ENCODE measurements at regions not wholly inside any gene's neighbourhood (a gene's known extent, or its start where the extent isn't known, plus 50 kb on each side); places are given as distances from the start of the nearest gene placed in this dataset.
"Not testable (repeated sequence)": the region's sequence is repeated elsewhere in the genome, so short reads cannot be mapped to it uniquely, and the experiment has no call there.

DNA sequence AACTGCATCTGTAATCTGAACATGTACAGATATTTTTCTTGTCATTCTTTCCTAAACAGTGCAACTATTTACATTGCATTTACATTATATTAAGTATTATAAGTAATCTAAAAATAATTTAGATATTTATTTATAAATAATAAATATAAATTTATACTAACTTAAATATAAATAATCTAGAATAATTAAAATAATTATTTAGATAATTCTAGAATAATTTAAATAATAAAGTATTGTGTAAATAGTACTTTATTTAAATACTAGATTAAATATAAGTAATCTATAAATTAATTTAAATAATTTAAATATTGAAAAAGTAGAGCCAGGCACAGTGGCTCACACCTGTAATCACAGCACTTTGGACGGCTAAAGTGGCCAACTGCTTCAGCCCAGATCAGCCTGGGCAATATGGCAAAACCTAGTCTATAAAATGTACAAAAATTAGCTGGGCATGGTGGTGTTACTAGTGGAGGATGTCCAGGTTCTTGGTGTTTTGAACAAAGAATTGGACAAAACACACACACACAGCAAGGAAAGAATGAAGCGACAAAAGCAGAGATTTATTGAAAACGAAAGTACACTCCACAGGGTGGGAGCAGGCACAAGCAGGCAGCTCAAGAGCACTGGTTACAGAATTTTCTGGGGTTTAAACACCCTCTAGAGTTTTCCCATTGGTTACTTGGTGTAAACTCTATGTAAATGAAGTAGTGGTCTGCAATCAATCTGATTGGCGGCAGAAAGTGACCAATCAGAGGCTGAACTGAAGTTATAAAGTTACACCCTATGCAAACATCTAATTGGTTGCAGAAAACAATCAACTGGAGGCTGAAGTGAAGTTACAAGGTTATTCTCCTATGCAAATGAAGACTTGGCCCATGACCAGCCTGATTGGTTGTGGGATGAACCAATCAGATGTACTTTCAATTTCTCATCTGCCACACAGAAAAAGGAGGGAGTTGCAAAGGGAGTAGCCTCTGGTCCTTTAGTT is 100.2 kb upstream of the SP4 start:
- in situ Hi-C loops (cut with MboI; ENCODE audit: low pct_unique_long_range_greater_than_20kb, low sequenced_read_pairs): no loop called here
- DNase-seq: no peak

DNA sequence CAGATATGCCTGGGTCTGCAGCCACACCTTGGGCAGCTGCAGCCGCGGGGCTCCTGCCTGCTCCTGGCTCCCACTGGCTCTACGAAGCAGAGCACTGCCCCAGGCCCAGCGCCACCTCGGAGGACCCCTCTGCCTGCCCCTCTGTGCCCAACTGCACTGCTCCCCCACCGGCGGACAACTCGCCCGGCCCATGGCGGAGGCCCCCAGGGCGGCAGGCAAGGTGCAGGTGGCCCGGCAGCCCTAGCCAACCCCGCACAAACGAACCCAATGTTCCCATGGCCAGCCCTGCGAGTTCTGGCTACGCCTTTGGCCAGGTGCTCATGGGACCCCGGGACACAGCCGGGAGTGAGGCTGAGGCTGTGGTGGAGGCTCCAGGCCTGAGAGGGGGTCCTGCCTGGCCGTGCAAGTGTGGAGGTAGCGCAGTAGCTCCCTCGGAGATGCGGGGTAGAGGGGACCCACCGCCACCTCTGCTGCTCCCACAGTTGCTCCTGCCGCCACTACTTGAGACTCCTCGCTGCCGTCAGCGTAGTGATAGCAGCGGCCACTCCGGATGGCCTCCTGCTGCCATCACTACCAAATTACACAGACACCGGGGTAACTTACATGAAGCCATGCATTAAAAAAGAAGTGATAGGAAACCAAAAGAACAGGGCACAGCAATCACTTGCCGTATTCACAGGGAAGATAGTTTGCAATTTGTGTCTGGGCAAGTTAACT is 97.3 kb upstream of the SP4 start:
- in situ Hi-C loops (cut with MboI; ENCODE audit: low pct_unique_long_range_greater_than_20kb, low sequenced_read_pairs): no loop called here
- no peak for DNase-seq

DNA sequence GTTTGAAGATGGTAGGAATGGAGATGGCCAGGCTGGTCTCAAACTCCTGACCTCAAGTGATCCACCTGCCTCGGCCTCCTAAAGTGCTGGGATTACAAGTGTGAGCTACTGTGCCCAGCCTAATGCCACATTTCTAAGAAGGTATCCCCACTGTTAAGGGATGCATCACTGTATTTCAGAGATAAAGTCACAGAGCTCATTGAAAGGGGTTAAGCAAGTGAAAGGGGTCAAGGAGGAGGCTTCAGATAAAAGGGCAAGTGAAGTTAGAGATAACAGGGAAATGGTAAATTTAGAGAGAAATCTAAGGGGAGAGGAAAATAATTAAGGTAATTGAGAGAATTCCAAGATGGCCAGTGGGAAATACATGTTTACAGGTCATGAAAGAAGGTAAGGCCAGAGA is 93.0 kb upstream of the SP4 start:
- in situ Hi-C loops (cut with MboI; ENCODE audit: low pct_unique_long_range_greater_than_20kb, low sequenced_read_pairs): no loop called here
- DNase-seq: no peak

DNA sequence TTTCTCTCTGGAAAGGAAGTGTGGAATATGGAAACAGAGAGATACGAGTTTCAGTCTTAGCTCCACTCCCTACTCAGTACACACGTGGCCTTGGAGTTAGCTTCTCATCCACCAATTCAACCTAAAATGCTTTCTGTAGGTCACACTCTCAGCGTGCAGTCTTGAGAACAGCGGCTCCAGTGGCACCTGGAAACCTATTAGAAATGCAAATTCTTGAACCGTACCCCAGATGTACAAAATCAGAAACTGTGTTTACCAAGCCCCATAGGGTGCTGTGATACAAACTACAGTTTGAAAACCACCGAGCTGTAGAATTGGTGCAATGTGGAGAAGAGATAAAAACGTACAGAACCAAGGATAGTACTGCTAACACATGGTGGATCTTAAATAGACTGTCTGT is 91.1 kb upstream of the SP4 start:
- DNase-seq: no peak
- in situ Hi-C loops (cut with MboI; ENCODE audit: low pct_unique_long_range_greater_than_20kb, low sequenced_read_pairs): no loop called here

DNA sequence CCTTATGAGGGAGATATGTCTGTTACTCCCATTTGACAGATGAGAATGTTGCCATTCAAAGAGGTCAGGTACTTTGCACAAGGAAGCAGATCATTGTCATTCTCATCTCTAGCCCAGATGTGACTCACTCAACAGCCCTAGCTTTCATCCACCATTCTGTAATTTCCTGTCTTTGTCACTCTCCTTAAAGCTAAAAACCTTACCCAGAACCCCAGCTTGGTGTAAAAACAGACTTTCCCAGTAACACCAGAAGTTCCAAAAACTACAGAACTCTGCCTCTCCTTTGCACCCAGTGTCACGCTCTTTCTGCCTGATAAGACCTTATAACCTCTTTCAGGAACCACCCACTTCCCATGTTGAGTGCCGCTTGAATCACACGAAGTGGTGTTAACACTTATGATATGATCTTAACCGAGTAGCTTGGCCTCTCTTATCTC is 89.1 kb upstream of the SP4 start:
- DNase-seq: peak; percentile 76
- in situ Hi-C loops (cut with MboI; ENCODE audit: low pct_unique_long_range_greater_than_20kb, low sequenced_read_pairs): no loop called here

DNA sequence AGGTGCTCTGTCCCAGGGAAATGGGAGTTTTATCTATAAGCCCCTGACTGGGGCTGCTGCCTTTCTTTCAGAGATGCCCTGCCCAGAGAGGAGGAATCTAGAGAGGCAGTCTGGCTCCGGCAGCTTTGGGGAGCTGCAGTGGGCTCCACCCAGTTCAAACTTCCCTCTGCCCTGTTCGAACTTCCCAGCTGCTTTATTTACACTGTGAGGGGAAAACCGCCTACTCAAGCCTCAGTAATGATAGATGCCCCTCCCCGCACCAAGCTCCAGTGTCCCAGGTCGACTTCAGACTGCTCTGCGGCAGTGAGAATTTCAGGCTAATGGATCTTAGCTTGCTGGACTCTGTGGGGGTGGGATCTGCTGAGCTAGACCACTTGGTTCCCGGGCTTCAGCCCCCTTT is 83.0 kb upstream of the SP4 start:
- in situ Hi-C loops (cut with MboI; ENCODE audit: low pct_unique_long_range_greater_than_20kb, low sequenced_read_pairs); DNase-seq: not testable (repeated sequence)

DNA sequence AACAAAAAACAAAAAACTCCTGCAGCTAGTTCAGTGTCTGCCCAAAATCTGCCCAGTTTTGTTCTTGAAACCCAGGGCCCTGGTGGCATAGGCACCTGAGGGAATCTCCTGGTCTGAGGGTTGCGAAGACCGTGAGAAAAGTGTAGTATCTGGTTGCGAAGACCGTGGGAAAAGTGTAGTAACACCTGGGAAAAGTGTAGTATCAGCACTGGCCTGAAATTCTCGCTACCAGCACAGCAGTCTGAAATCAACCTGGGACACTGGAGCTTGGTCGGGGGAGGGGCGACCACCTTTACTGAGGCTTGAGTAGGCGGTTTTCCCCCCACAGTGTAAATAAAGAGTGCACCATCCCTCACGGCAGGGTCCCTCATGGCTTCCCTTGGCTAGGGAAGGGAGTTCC is 82.5 kb upstream of the SP4 start:
- DNase-seq: no peak
- in situ Hi-C loops (cut with MboI; ENCODE audit: low pct_unique_long_range_greater_than_20kb, low sequenced_read_pairs): no loop called here

DNA sequence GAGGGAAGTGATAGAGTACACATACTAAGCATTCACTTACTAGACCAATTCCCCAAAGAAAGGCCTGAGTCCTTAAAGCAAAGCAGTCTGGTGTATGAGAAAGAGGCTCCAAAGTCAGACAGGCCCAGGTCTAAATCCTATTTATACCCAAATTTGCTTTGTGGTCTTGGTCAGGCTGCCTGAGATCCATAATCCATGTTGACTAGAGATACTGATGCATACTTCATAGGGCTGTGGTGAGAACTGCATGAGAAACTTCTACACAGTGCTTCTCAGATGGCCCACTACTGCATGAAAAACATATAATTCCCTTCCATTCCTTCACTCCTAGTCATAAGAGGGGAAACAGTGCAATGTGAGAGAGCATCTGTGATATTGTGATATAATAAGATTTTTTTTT is 81.6 kb upstream of the SP4 start:
- DNase-seq: no peak

DNA sequence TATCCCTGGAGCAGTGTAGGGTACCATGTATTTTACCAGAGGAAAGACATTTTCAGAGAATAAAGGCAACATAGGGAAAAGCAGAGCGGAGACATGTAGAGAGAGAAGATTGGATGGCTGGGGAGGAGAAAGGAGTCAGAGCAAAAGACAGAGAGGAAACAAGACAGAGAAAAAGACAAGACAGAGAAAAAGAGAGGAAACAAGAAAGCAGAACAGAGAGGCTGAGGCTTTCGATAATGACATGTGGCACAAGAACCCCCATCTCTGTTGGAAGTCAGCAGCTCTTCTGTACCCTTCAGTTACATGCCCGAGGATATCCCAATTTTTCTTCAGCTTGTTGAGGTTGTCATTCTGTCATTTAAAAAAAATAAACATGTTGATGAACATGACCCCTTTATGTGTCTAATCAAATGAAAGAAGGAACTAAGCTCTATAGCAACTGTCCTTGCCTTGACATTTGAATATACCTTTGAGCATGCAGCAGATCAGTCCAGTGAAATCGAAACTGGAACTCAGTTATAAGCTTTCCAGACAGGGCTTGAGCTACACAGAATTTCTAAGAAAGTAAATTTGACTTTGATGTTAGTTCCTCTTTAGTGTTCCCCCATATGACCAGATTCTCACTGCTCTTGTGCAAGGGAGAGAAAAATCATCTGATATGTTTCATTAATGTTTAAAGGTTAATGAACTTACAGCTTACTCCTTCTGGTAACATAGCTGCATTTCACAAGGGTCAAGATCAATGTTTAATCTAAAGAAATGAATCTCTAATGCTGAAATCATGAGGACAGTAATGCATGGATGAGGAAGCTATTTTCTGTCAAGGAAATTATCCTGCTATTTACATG is 75.1 kb upstream of the SP4 start:
- in situ Hi-C loops (cut with MboI; ENCODE audit: low pct_unique_long_range_greater_than_20kb, low sequenced_read_pairs): no loop called here
- DNase-seq: peak; percentile 83

More for the DNA sequence above, 81.6 kb upstream of the SP4 start:
- in situ Hi-C loops (cut with MboI; ENCODE audit: low pct_unique_long_range_greater_than_20kb, low sequenced_read_pairs): no loop called here

DNA sequence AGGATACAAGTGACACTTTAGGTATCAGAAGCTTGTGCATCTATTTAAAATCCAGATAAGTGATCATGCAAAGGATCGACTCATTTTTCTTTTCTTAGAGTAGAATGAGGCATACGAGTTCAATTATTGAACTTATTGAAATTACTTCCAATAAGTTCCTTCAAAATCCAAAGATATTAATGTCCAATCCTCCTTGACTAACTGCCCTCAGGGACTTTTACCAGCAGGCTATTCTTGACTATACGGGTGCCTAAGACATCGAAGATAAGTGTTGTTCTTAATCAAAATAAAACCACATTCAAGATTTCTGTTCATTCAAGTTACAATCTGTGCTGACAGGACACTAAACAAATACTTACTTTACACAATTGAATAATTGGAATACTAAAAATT is 74.5 kb upstream of the SP4 start:
- in situ Hi-C loops (cut with MboI; ENCODE audit: low pct_unique_long_range_greater_than_20kb, low sequenced_read_pairs): no loop called here
- DNase-seq: no peak

DNA sequence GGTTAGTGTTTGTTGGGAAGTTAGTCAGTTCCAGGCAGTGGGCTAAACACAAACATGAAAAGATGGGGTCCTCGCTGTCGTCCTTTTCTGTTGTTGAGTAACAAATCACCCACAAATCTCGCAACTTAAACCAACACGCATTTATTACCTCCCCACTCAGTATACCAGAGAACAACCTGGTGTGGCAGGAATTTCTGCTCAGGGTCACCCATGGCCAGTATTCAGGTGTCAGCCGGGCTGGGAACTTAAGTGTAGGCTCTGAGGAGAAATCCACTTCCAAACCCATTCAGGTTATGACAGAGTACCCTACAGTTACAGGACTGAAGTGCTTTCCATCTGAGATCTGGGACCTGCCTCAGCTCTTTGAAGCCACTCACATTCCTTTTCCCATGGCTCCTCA is 73.6 kb upstream of the SP4 start:
- DNase-seq: no peak

DNA sequence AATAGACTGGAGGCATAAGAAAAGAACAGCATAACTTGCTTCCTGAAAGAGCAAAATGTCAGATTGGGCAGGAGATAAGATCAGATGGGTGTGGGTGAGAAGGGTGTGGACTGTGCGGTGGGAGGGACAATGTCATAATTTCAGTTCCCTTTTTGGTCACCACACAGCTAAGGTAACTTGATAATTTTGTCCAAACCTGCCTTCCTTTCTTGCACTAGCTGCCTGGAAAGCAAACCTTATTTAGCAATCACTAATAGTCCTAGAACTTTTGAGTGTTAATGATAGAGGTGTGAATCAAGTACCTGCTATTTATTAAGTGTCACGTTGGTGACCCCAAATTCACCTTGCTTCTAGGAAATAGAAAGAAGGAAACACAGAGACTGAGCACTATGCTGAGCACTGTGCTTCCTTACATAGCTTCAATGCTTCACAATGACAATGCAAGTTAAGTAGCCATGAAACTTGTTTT is 72.4 kb upstream of the SP4 start:
- in situ Hi-C loops (cut with MboI; ENCODE audit: low pct_unique_long_range_greater_than_20kb, low sequenced_read_pairs): no loop called here
- DNase-seq: peak; percentile 96

More for the DNA sequence above, 73.6 kb upstream of the SP4 start:
- in situ Hi-C loops (cut with MboI; ENCODE audit: low pct_unique_long_range_greater_than_20kb, low sequenced_read_pairs): no loop called here

DNA sequence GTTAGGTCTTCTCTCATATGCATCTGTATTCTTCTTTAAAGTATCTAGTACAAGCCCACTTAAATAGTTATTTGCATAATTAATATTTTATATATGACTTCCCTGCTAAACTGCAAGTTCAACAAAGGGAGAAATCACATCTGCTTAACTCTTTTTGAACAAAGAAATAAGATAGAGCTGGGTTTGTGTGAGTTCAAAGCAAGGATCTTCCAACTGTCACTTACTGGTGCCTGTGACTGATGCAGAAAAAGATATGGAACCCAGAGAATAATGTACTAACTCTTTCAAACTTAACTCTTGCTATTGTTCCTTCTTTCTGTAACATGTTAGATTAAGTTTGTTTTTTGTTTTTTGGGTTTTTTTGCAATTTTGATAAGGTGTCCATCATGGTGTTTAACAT is 71.3 kb upstream of the SP4 start:
- in situ Hi-C loops (cut with MboI; ENCODE audit: low pct_unique_long_range_greater_than_20kb, low sequenced_read_pairs): no loop called here
- no peak for DNase-seq

DNA sequence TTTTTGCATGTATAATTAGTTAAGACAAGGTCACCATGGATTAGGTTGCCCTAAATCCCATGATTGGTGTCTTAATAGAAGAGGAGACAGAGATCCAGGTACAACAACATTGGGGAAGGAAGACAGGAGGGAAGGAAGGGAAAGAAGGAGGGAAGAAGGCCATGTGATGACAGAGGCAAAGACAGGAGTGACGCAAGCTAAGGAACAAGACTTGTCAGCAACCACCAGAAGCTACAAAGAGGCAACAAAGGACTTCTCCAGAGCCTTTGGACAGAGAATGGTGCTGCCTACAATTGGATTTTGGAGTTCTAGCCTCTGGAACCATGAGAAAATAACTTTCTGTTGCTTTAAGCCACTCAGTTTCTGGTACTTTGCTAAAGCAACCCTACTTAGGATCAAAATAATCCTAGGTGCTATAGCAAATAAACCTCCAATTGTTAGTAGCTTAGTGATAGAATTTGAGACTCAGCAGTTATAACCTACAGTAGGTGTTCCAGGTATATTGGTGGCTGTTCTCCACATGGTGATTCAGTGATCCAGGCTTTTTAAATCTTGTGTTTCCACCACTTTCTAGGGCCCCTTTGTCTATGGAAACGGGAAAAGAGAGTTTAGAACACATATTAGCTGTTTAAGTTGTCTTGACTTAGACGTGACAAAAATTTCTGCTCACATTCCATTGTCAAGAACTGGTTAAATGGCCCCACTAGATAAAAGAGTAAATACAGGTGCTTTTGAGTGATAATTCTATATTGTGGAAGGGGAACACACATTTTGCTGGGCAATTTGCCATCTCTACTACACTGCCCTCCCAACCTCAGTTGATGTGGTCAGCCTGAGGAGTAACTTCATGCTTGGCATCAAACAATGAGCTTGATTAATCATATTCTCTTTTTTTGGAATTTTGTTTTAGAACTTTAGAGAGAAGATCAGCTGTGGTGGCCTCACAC is 70.5 kb upstream of the SP4 start:
- in situ Hi-C loops (cut with MboI; ENCODE audit: low pct_unique_long_range_greater_than_20kb, low sequenced_read_pairs): no loop called here

DNA sequence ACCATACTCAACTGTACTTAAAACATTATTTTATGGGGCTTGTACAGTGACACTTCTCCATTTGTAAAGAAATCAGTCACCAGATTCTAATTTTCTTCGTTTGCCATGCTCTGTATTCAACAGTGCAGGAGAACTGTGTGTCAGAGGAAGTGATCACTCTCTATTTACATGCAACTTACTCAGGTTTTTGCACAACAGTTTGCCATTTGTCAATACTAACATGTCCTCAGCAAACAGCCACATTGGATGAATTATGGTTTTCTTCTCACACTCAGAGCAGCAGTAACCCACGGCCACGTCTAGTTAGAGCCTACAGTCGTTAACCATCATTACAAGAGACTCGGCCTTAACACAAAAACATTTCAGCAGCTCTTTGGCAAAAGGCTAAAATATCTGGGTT is 69.2 kb upstream of the SP4 start:
- no peak for DNase-seq
- in situ Hi-C loops (cut with MboI; ENCODE audit: low pct_unique_long_range_greater_than_20kb, low sequenced_read_pairs): no loop called here

More for the DNA sequence above, 70.5 kb upstream of the SP4 start:
- no peak for DNase-seq

DNA sequence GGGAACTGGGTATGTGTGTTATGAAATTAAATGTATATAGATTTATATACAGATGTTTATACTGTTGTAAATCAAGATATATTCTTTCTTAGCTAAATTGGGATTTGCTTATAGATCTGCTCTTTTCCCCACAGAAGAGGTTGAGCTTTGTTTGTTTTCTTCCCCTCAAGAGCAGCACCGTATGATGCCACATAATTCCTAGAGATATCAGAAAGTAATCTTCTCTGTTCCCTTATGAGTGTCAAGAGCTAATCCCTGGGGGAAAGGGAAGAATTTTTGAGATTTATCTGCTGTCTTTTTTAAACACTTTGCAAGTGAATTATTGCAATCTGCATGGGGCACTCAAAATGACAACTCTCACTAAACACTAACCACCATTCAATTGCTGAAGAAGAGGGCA is 68.7 kb upstream of the SP4 start:
- no peak for DNase-seq
- in situ Hi-C loops (cut with MboI; ENCODE audit: low pct_unique_long_range_greater_than_20kb, low sequenced_read_pairs): no loop called here

DNA sequence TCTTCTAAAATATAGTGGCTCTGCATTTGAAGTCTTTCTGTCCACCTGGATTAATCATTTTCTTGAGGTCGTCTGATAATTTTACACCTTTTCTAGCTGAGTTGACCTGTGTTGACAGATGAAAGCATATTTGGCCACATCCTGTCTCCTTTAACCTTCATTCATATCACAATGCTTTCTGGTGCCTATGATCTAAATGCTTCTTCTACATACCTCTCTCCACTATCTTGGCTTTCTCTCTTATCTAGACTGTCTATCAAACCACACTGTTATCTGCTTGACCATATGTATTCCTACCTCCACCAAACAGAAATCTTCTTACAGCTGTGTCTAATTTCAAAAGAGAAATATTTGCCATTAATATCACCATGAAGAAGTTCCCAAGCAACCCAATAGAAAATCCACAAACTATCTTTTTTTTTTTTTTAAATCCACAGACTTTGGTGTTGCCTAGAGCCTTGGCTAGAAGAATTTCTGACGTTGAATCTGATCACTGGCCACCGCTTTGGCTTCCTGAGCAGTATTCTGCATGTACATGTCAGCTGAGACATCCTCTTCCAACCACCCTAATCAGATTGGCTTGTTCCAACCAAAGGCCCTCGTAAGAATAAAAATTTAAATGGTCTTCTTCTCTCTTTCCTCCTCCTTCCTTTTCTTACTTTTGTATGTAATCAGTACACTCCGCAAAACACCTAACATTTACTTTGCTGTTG is 66.3 kb upstream of the SP4 start:
- peak; percentile 30 for DNase-seq
- in situ Hi-C loops (cut with MboI; ENCODE audit: low pct_unique_long_range_greater_than_20kb, low sequenced_read_pairs): no loop called here

DNA sequence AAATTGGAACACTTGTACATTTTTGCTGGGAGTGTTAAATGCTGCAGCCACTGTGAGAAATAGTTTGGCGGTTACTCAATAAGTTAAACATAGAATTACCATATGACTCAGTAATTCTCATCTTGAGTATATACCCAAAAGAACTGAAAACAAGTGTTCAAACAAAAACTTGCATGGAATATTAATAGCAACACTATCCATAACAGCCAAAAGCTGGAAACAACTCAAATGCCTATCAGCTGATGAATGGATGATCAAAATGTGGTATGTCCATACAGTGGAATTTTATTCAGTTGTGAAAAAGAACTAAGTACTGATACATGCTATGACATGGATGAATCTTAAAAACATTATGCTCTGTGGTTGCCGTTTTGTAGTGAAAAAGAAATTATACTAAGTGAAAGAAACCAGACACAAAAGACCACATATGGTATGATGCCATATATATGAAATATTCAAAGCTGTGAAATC is 63.0 kb upstream of the SP4 start:
- in situ Hi-C loops (cut with MboI; ENCODE audit: low pct_unique_long_range_greater_than_20kb, low sequenced_read_pairs): no loop called here
- DNase-seq: no peak

Data from KBM-7 (cell line).